HCT116 (cell line): ENCODE measurements at regions not wholly inside any gene's neighbourhood (a gene's known extent, or its start where the extent isn't known, plus 50 kb on each side); places are given as distances from the start of the nearest gene placed in this dataset.

Experiments
- ATAC-seq: fragments of 200-7000 bp; cut with Tn5 transposase; 2 replicates; pipeline ENCODE4 v1.9.1; 2020; ENCODE audit warnings: mild to moderate bottlenecking, moderate library complexity
- BruUV-seq: library from RNA; stranded (reverse); fragments of 400-500 nt; replicated peaks from 2 replicates; lab custom pipeline; 2021; lab: Mats Ljungman, UMichigan
- CTCF ChIA-PET: fragments of 300-600 bp; sonication (Branson Sonifier 250); formaldehyde crosslinking; loops from one replicate; lab custom pipeline; 2021; ENCODE audit warnings: antibody characterized with exemption; lab: Charles Lee
- POLR2A ChIA-PET: fragments of 300-600, 350-600 bp; sonication (Branson Sonifier 250); formaldehyde crosslinking; loops from one replicate; lab custom pipeline; 2021; ENCODE audit warnings: antibody characterized with exemption; lab: Charles Lee
- RAD21 ChIA-PET, 2 experiments: fragments of 300-600 bp; sonication (Branson Sonifier 250); formaldehyde crosslinking; loops; one replicate each; lab custom pipeline; 2023; ENCODE audit warnings: low total read pairs in 2 of 2; ENCODE audit not compliant: uncharacterized antibody in 2 of 2, unreplicated experiment in 2 of 2, low non-redundant PET in 1 of 2; lab: Charles Lee
- DNase-seq: peaks from one replicate; pipeline ENCODE4 v3.0.0-alpha.2; 2010; ENCODE audit warnings: low read depth, low spot score
- H2AFZ ChIP-seq: fragments of 200-600 bp; shearing (Covaris generic), sonication (generic); 2 replicates; pipeline ENCODE4 v1.6.1; 2017; ENCODE audit warnings: low read depth, mixed run types, mixed read lengths, antibody characterized with exemption, low read length; ENCODE audit not compliant: poor library complexity, severe bottlenecking
- H3K27ac ChIP-seq: 2 replicates; pipeline ENCODE4 v1.5.1; 2012; ENCODE audit warnings: low read depth, low read length
- H3K27me3 ChIP-seq: fragments of 200-600 bp; sonication (generic); 2 replicates; pipeline ENCODE4 v1.6.1; 2016; ENCODE audit warnings: mixed run types, low read length, mixed read lengths; ENCODE audit not compliant: insufficient read depth
- H3K36me3 ChIP-seq, 2 experiments: fragments of 200-500 bp in 1 of 2; fragments of 200-600 bp in 1 of 2; sonication (Bioruptor generic) in 1 of 2; sonication (generic) in 1 of 2; 2 replicates each; pipeline versions ENCODE4 v1.5.1 to v1.6.1; 2014 to 2016; ENCODE audit warnings: low read length in 2 of 2, inconsistent platforms in 1 of 2, mixed read lengths in 1 of 2, mixed run types in 1 of 2; ENCODE audit not compliant: insufficient read depth in 2 of 2, control insufficient read depth in 1 of 2
- H3K4me1 ChIP-seq, 2 experiments: fragments of 200-600 bp in 1 of 2; sonication (generic) in 1 of 2; 2 replicates each; pipeline versions ENCODE4 v1.5.1 to v1.6.1; 2012 to 2017; ENCODE audit warnings: low read length in 2 of 2, inconsistent platforms in 1 of 2, mild to moderate bottlenecking in 1 of 2, mixed read lengths in 1 of 2, mixed run types in 1 of 2, moderate library complexity in 1 of 2; ENCODE audit not compliant: insufficient read depth in 2 of 2, control insufficient read depth in 1 of 2
- H3K4me2 ChIP-seq: fragments of 200-600 bp; sonication (generic); 2 replicates; pipeline ENCODE4 v1.6.1; 2017; ENCODE audit warnings: mixed run types, low read length, mixed read lengths
- H3K4me3 ChIP-seq, 2 experiments: fragments of 200-600 bp in 1 of 2; sonication (generic) in 1 of 2; replicated peaks in 1 of 2; 2 replicates each; pipeline ENCODE4 v1.5.1; 2011 to 2016; ENCODE audit warnings: low read length in 2 of 2, control low read depth in 1 of 2, low read depth in 1 of 2, mild to moderate bottlenecking in 1 of 2, mixed read lengths in 1 of 2, mixed run types in 1 of 2
- H3K79me2 ChIP-seq: fragments of 200-600 bp; sonication (generic); 2 replicates; pipeline ENCODE4 v1.6.1; 2017; ENCODE audit warnings: mild to moderate bottlenecking, mixed run types, low read length, moderate library complexity, mixed read lengths; ENCODE audit not compliant: insufficient read depth
- H3K9ac ChIP-seq: fragments of 200-600 bp; sonication (generic); 2 replicates; pipeline ENCODE4 v1.6.1; 2016; ENCODE audit warnings: low read length, mixed read lengths
- H3K9me2 ChIP-seq: fragments of 200-600 bp; sonication (generic), shearing (Covaris generic); 2 replicates; pipeline ENCODE4 v1.6.1; 2017; ENCODE audit warnings: mixed run types, mild to moderate bottlenecking, moderate library complexity; ENCODE audit not compliant: insufficient read depth
- H3K9me3 ChIP-seq, 2 experiments: fragments of 200-500 bp in 1 of 2; fragments of 200-600 bp in 1 of 2; sonication (Bioruptor generic) in 1 of 2; sonication (generic) in 1 of 2; 2 replicates each; pipeline ENCODE4 v1.6.1; 2014 to 2017; ENCODE audit warnings: low read length in 2 of 2, mixed read lengths in 2 of 2, inconsistent platforms in 1 of 2, low read depth in 1 of 2, mild to moderate bottlenecking in 1 of 2, mixed run types in 1 of 2, moderate library complexity in 1 of 2; ENCODE audit not compliant: control insufficient read depth in 1 of 2, insufficient read depth in 1 of 2
- H4K20me1 ChIP-seq: fragments of 200-600 bp; sonication (generic), shearing (Covaris generic); 2 replicates; pipeline ENCODE4 v1.6.1; 2017; ENCODE audit warnings: mixed run types, mild to moderate bottlenecking, moderate library complexity; ENCODE audit not compliant: insufficient read depth
- ATF3 ChIP-seq: IDR thresholded peaks from 2 replicates; pipeline ENCODE4 v1.6.1; 2012
- EZH2phosphoT487 ChIP-seq: fragments of 200-600 bp; IDR thresholded peaks from 2 replicates; pipeline ENCODE4 v1.6.1; 2018; ENCODE audit warnings: antibody characterized with exemption, borderline replicate concordance
- JUND ChIP-seq: IDR thresholded peaks from 2 replicates; pipeline ENCODE4 v1.6.1; 2012
- POLR2AphosphoS5 ChIP-seq: IDR thresholded peaks from 2 replicates; pipeline ENCODE4 v1.6.1; 2011; ENCODE audit warnings: mild to moderate bottlenecking, low read depth, low read length, moderate library complexity
- RAD21 ChIP-seq: IDR thresholded peaks from 2 replicates; pipeline ENCODE4 v1.6.1; 2012; ENCODE audit warnings: low read depth, mild to moderate bottlenecking
- REST ChIP-seq: IDR thresholded peaks from 2 replicates; pipeline ENCODE4 v1.6.1; 2012; ENCODE audit warnings: low read depth
- SIN3A ChIP-seq: IDR thresholded peaks from 2 replicates; pipeline ENCODE4 v1.6.1; 2012; ENCODE audit warnings: low read depth
- intact Hi-C: fragments of 100-400 bp; cut with micrococcal nuclease; formaldehyde crosslinking; loops from 2 replicates; pipeline ENCODE4 v1.10.0; 2022
- TF ChIP-seq, protein P1 (sequence below), 3 experiments: fragments of 200-600 bp in 1 of 3; sonication (generic) in 1 of 3; IDR thresholded peaks in 2 of 3; conservative IDR thresholded peaks in 1 of 3; 2 replicates each; pipeline ENCODE4 v1.5.1; 2012 to 2017; ENCODE audit warnings: low read depth in 2 of 3, low read length in 2 of 3, antibody characterized with exemption in 1 of 3, borderline replicate concordance in 1 of 3, control low read depth in 1 of 3, mild to moderate bottlenecking in 1 of 3, mixed read lengths in 1 of 3, mixed run types in 1 of 3, moderate library complexity in 1 of 3; ENCODE audit not compliant: insufficient read depth in 1 of 3
- TF ChIP-seq, protein P2 (sequence below): IDR thresholded peaks from 2 replicates; pipeline ENCODE4 v1.6.1; 2011; ENCODE audit warnings: mild to moderate bottlenecking, low read length, moderate library complexity; ENCODE audit not compliant: insufficient replicate concordance; ENCODE audit errors: extremely low read depth

DNA sequence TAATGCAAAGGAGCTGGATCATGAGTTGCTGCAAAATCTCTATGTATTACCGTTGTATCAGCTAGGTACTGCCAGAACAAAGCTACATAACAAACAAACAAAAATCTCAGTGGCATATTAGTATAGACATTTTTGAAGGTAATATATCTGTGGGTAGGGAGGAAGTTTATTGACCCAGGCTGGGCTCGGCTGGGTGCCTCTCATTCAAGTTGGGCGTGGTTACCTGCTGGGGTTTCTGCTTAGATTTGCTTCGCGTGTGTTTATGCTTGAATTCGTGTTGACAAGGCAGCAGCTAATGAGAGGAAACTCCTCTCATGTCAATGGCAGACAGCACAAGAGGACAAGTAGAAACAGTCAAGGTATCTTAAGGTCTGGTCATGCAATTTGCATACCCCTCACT lies 520.7 kb downstream of the SOX5 start:
- Histone ChIP-seq H3K27ac (no peak overlapping the region), H3K27me3 (no peaks in the 10 kb centered on the region), H3K9me2 (no peaks in the 10 kb centered on the region), H3K4me3 (no peak overlapping the region), H2AFZ (no peak overlapping the region), H3K4me2 (no peak overlapping the region), H3K79me2 (no peaks in the 10 kb centered on the region), H3K9ac (no peak overlapping the region), H3K9me3 (peaks cover 16 to 35% of the 10 kb centered on the region in 2 experiments; a peak in 3 of 4 replicates), H4K20me1 (no peaks in the 10 kb centered on the region), H3K36me3 (no peaks in the 10 kb centered on the region), H3K4me1 (no peaks in the 10 kb centered on the region)
- ATAC-seq (no peak), DNase-seq (no peak)
- ChIA-PET POLR2A (no interaction called here), CTCF (no interaction called here), RAD21 (no interaction called here)
- no peak for TF ChIP-seq POLR2AphosphoS5
- TF ChIP-seq JUND: no peak
- no peak for TF ChIP-seq REST
- no peak for TF ChIP-seq RAD21
- TF ChIP-seq, protein P1, sequence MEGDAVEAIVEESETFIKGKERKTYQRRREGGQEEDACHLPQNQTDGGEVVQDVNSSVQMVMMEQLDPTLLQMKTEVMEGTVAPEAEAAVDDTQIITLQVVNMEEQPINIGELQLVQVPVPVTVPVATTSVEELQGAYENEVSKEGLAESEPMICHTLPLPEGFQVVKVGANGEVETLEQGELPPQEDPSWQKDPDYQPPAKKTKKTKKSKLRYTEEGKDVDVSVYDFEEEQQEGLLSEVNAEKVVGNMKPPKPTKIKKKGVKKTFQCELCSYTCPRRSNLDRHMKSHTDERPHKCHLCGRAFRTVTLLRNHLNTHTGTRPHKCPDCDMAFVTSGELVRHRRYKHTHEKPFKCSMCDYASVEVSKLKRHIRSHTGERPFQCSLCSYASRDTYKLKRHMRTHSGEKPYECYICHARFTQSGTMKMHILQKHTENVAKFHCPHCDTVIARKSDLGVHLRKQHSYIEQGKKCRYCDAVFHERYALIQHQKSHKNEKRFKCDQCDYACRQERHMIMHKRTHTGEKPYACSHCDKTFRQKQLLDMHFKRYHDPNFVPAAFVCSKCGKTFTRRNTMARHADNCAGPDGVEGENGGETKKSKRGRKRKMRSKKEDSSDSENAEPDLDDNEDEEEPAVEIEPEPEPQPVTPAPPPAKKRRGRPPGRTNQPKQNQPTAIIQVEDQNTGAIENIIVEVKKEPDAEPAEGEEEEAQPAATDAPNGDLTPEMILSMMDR (IDR thresholded peaks at IDR 0.05 in 2 of 3, conservative IDR thresholded peaks at IDR 0.05 in 1 of 3; ENCODE audit: borderline replicate concordance in 1 of 3, insufficient read depth in 1 of 3, low read depth in 2 of 3, low read length in 2 of 3): no peak
- TF ChIP-seq EZH2phosphoT487: no peak
- no peak for TF ChIP-seq ATF3
- TF ChIP-seq, protein P2, sequence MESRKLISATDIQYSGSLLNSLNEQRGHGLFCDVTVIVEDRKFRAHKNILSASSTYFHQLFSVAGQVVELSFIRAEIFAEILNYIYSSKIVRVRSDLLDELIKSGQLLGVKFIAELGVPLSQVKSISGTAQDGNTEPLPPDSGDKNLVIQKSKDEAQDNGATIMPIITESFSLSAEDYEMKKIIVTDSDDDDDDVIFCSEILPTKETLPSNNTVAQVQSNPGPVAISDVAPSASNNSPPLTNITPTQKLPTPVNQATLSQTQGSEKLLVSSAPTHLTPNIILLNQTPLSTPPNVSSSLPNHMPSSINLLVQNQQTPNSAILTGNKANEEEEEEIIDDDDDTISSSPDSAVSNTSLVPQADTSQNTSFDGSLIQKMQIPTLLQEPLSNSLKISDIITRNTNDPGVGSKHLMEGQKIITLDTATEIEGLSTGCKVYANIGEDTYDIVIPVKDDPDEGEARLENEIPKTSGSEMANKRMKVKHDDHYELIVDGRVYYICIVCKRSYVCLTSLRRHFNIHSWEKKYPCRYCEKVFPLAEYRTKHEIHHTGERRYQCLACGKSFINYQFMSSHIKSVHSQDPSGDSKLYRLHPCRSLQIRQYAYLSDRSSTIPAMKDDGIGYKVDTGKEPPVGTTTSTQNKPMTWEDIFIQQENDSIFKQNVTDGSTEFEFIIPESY: no peak
- no peak for TF ChIP-seq SIN3A
- no TSS peak for BruUV-seq
- intact Hi-C loops: no loop called here
